PFSK-1 (cell line): ENCODE measurements at regions not wholly inside any gene's neighbourhood (a gene's known extent, or its start where the extent isn't known, plus 50 kb on each side); places are given as distances from the start of the nearest gene placed in this dataset.

Source experiments
- FOXP2 ChIP-seq: optimal IDR thresholded peaks from 2 replicates; pipeline ENCODE3; 2011; ENCODE audit warnings: borderline replicate concordance, control low read depth, inconsistent platforms; ENCODE audit not compliant: insufficient read depth; ENCODE audit errors: extremely low read length, extremely low read depth
- POLR2AphosphoS5 ChIP-seq: IDR thresholded peaks from 2 replicates; pipeline ENCODE4 v1.6.1; 2012; ENCODE audit warnings: low read depth, mild to moderate bottlenecking, control low read depth, low read length, moderate library complexity
- SIN3A ChIP-seq: IDR thresholded peaks from 2 replicates; pipeline ENCODE4 v1.6.1; 2012; ENCODE audit warnings: mild to moderate bottlenecking, low read length, moderate library complexity, borderline replicate concordance; ENCODE audit not compliant: insufficient read depth
- TF ChIP-seq, protein P1 (sequence below), 2 experiments: IDR thresholded peaks; 2 replicates each; pipeline versions ENCODE4 v1.6.1 to v1.8.0; 2011 to 2012; ENCODE audit warnings: low read depth in 2 of 2, low read length in 2 of 2, control low read depth in 1 of 2, inconsistent platforms in 1 of 2, mild to moderate bottlenecking in 1 of 2, moderate library complexity in 1 of 2; ENCODE audit not compliant: insufficient read depth in 1 of 2

DNA sequence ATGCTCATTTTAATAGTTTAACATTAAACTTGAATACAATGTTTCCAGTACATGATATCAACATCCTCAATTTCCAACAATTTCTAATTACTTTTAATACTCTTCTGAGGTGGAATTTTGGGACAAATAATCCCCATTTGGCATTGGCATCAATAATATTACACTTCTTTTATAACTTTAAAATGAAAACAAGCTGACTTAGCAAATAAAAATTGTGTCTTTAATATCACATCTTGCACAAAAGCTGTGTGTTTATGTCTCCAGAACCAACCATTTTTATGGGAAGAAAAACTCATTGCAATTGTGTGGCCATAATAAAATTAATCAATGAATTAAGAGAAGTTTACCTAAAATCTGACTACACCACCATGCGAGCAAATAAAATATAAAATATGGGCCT, 2552.6 kb downstream of the PCDH7 start:
- no peak for TF ChIP-seq POLR2AphosphoS5
- TF ChIP-seq, protein P1, sequence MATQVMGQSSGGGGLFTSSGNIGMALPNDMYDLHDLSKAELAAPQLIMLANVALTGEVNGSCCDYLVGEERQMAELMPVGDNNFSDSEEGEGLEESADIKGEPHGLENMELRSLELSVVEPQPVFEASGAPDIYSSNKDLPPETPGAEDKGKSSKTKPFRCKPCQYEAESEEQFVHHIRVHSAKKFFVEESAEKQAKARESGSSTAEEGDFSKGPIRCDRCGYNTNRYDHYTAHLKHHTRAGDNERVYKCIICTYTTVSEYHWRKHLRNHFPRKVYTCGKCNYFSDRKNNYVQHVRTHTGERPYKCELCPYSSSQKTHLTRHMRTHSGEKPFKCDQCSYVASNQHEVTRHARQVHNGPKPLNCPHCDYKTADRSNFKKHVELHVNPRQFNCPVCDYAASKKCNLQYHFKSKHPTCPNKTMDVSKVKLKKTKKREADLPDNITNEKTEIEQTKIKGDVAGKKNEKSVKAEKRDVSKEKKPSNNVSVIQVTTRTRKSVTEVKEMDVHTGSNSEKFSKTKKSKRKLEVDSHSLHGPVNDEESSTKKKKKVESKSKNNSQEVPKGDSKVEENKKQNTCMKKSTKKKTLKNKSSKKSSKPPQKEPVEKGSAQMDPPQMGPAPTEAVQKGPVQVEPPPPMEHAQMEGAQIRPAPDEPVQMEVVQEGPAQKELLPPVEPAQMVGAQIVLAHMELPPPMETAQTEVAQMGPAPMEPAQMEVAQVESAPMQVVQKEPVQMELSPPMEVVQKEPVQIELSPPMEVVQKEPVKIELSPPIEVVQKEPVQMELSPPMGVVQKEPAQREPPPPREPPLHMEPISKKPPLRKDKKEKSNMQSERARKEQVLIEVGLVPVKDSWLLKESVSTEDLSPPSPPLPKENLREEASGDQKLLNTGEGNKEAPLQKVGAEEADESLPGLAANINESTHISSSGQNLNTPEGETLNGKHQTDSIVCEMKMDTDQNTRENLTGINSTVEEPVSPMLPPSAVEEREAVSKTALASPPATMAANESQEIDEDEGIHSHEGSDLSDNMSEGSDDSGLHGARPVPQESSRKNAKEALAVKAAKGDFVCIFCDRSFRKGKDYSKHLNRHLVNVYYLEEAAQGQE (IDR thresholded peaks at IDR 0.05; ENCODE audit: insufficient read depth in 1 of 2, low read depth in 2 of 2, low read length in 2 of 2) = no peak
- TF ChIP-seq SIN3A = no peak
- no peak for TF ChIP-seq FOXP2
